ENCODE measurements at regions not wholly inside any gene's neighbourhood (a gene's known extent, or its start where the extent isn't known, plus 50 kb on each side); places are given as distances from the start of the nearest gene placed in this dataset.

DNA sequence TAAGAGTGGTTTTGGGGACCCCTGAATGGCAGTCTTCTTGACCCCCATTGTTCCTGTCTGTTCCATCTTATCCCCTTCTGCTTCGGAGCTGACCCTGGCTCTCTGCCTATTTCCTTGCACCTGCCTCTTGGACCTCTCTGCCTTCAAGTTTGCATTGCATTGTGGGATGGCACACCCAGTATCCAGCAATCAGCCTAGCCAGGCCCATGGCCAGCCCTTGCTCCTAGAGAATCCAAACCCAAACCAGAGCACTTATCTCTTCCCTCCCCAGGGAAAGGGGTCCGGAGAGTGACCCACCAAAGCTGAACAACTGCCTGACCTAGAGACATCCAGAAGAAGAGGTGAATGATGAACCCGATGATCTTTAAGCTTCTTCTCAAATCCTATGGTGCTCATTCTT, 607.3 kb upstream of the CADM1 start:
- DNase-seq (ENCODE audit: low spot score): no peak
- TF ChIP-seq HNF4G (IDR thresholded peaks at IDR 0.05) (no peak), SP1 (IDR thresholded peaks at IDR 0.05) (no peak)
- TF ChIP-seq, protein P1, sequence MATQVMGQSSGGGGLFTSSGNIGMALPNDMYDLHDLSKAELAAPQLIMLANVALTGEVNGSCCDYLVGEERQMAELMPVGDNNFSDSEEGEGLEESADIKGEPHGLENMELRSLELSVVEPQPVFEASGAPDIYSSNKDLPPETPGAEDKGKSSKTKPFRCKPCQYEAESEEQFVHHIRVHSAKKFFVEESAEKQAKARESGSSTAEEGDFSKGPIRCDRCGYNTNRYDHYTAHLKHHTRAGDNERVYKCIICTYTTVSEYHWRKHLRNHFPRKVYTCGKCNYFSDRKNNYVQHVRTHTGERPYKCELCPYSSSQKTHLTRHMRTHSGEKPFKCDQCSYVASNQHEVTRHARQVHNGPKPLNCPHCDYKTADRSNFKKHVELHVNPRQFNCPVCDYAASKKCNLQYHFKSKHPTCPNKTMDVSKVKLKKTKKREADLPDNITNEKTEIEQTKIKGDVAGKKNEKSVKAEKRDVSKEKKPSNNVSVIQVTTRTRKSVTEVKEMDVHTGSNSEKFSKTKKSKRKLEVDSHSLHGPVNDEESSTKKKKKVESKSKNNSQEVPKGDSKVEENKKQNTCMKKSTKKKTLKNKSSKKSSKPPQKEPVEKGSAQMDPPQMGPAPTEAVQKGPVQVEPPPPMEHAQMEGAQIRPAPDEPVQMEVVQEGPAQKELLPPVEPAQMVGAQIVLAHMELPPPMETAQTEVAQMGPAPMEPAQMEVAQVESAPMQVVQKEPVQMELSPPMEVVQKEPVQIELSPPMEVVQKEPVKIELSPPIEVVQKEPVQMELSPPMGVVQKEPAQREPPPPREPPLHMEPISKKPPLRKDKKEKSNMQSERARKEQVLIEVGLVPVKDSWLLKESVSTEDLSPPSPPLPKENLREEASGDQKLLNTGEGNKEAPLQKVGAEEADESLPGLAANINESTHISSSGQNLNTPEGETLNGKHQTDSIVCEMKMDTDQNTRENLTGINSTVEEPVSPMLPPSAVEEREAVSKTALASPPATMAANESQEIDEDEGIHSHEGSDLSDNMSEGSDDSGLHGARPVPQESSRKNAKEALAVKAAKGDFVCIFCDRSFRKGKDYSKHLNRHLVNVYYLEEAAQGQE (IDR thresholded peaks at IDR 0.05): no peak
- H3K9ac ChIP-seq (ENCODE audit: low read depth in 1 of 2, low read length in 2 of 2): no peak overlapping the region
- H3K9me3 ChIP-seq (ENCODE audit: control insufficient read depth in 4 of 4, low read length in 3 of 4): peaks cover 0 to 10% (median 3%) of the 10 kb centered on the region in 4 donors
- 81% methylated on average over 3 of the region's 3 CpGs for WGBS
- no peaks in the 10 kb centered on the region for H3K4me1 ChIP-seq (ENCODE audit: control insufficient read depth in 4 of 4, insufficient read depth in 4 of 4, low read length in 3 of 4)
- H3K27me3 ChIP-seq (ENCODE audit: control insufficient read depth in 4 of 4, insufficient read depth in 4 of 4, low read length in 3 of 4): no peaks in the 10 kb centered on the region
- H3K4me3 ChIP-seq (ENCODE audit: low read depth in 1 of 3, low read length in 3 of 3): no peak overlapping the region
- H3K36me3 ChIP-seq (ENCODE audit: control insufficient read depth in 4 of 4, insufficient read depth in 3 of 4, low read depth in 1 of 4, low read length in 3 of 4): no peaks in the 10 kb centered on the region
- H3K27ac ChIP-seq (ENCODE audit: low read depth in 1 of 2, low read length in 2 of 2): no peak overlapping the region

DNA sequence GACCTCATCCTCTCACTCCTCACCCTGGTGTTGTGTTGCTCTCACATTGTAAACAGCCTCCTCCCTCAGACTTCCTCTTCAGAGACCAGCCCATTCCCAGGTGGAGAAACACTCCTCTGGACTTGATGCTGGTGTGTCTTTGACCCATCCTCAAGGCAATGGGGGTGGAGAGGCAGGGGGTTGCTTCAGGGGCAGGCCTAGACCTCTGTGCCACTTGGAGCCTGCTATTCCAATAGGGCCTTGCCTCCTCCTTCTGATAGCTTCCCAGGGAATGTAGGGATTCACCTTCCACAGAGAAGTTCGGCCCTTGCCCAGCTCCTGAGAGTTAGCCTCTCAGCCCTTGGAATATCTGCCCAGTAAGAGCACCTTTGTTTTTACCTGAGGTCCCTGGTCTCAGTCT, 606.6 kb upstream of the CADM1 start:
- TF ChIP-seq RXRA (IDR thresholded peaks at IDR 0.05) (no peak), HNF4A (conservative IDR thresholded peaks at IDR 0.05) (no peak), EGR1 (IDR thresholded peaks at IDR 0.05; ENCODE audit: low read depth in 2 of 2) (no peak), NR2F2 (IDR thresholded peaks at IDR 0.05) (no peak), RAD21 (IDR thresholded peaks at IDR 0.05) (no peak), HNF4G (IDR thresholded peaks at IDR 0.05) (no peak), FOXA1 (IDR thresholded peaks at IDR 0.05) (no peak), TAF1 (conservative IDR thresholded peaks at IDR 0.05) (no peak), GABPA (IDR thresholded peaks at IDR 0.05 in 1 of 2, conservative IDR thresholded peaks at IDR 0.05 in 1 of 2) (no peak), YY1 (IDR thresholded peaks at IDR 0.05) (no peak), FOXA2 (IDR thresholded peaks at IDR 0.05) (no peak), JUND (IDR thresholded peaks at IDR 0.05) (no peak), SP1 (IDR thresholded peaks at IDR 0.05) (no peak)
- TF ChIP-seq, protein P2, sequence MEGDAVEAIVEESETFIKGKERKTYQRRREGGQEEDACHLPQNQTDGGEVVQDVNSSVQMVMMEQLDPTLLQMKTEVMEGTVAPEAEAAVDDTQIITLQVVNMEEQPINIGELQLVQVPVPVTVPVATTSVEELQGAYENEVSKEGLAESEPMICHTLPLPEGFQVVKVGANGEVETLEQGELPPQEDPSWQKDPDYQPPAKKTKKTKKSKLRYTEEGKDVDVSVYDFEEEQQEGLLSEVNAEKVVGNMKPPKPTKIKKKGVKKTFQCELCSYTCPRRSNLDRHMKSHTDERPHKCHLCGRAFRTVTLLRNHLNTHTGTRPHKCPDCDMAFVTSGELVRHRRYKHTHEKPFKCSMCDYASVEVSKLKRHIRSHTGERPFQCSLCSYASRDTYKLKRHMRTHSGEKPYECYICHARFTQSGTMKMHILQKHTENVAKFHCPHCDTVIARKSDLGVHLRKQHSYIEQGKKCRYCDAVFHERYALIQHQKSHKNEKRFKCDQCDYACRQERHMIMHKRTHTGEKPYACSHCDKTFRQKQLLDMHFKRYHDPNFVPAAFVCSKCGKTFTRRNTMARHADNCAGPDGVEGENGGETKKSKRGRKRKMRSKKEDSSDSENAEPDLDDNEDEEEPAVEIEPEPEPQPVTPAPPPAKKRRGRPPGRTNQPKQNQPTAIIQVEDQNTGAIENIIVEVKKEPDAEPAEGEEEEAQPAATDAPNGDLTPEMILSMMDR (IDR thresholded peaks at IDR 0.05; ENCODE audit: low read depth, low read length, missing input control): no peak
- TF ChIP-seq, protein P3, sequence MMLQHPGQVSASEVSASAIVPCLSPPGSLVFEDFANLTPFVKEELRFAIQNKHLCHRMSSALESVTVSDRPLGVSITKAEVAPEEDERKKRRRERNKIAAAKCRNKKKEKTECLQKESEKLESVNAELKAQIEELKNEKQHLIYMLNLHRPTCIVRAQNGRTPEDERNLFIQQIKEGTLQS (IDR thresholded peaks at IDR 0.05): no peak
- TF ChIP-seq, protein P1 (IDR thresholded peaks at IDR 0.05): no peak
- TF ChIP-seq, protein P4, sequence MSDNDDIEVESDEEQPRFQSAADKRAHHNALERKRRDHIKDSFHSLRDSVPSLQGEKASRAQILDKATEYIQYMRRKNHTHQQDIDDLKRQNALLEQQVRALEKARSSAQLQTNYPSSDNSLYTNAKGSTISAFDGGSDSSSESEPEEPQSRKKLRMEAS (IDR thresholded peaks at IDR 0.05): no peak
- TF ChIP-seq, protein P5, sequence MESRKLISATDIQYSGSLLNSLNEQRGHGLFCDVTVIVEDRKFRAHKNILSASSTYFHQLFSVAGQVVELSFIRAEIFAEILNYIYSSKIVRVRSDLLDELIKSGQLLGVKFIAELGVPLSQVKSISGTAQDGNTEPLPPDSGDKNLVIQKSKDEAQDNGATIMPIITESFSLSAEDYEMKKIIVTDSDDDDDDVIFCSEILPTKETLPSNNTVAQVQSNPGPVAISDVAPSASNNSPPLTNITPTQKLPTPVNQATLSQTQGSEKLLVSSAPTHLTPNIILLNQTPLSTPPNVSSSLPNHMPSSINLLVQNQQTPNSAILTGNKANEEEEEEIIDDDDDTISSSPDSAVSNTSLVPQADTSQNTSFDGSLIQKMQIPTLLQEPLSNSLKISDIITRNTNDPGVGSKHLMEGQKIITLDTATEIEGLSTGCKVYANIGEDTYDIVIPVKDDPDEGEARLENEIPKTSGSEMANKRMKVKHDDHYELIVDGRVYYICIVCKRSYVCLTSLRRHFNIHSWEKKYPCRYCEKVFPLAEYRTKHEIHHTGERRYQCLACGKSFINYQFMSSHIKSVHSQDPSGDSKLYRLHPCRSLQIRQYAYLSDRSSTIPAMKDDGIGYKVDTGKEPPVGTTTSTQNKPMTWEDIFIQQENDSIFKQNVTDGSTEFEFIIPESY (IDR thresholded peaks at IDR 0.05): no peak
- H3K36me3 ChIP-seq (ENCODE audit: control insufficient read depth in 4 of 4, insufficient read depth in 3 of 4, low read depth in 1 of 4, low read length in 3 of 4): no peaks in the 10 kb centered on the region
- no peaks in the 10 kb centered on the region for H3K4me1 ChIP-seq (ENCODE audit: control insufficient read depth in 4 of 4, insufficient read depth in 4 of 4, low read length in 3 of 4)
- H3K27me3 ChIP-seq (ENCODE audit: control insufficient read depth in 4 of 4, insufficient read depth in 4 of 4, low read length in 3 of 4): no peaks in the 10 kb centered on the region
- peaks cover 0 to 10% (median 3%) of the 10 kb centered on the region in 4 donors for H3K9me3 ChIP-seq (ENCODE audit: control insufficient read depth in 4 of 4, low read length in 3 of 4)
- no peak overlapping the region for H3K27ac ChIP-seq (ENCODE audit: low read depth in 1 of 2, low read length in 2 of 2)
- DNase-seq (ENCODE audit: low spot score): no peak
- H3K9ac ChIP-seq (ENCODE audit: low read depth in 1 of 2, low read length in 2 of 2): no peak overlapping the region
- WGBS: 73% methylated on average over 1 of the region's 1 CpG
- no peak overlapping the region for H3K4me3 ChIP-seq (ENCODE audit: low read depth in 1 of 3, low read length in 3 of 3)
